ENCODE measurements at regions not wholly inside any gene's neighbourhood (a gene's known extent, or its start where the extent isn't known, plus 50 kb on each side); places are given as distances from the start of the nearest gene placed in this dataset.
"Not testable (repeated sequence)": the region's sequence is repeated elsewhere in the genome, so short reads cannot be mapped to it uniquely, and the experiment has no call there.

DNA sequence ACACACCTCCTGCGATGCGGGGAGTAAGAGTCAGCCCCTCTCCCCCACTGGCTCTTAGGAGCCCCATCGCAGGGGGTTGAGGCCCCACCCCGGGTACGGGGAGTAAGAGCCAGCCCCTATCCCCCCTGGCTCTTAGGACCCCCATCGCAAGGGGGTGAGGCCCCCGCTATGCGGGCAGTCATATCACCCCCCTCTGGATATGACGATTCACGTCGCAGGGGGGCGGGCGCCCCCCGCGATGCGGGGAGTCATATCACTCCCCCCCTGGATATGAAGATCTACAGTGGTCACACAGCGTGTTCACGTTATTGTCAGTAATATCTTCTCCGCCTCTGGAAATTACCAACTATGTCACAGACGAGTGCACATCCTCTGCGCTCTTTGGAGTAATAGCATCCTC, 61.1 kb downstream of the DEFB131A start:
- not testable (repeated sequence) for DNase-seq (ENCODE audit: low spot score)

DNA sequence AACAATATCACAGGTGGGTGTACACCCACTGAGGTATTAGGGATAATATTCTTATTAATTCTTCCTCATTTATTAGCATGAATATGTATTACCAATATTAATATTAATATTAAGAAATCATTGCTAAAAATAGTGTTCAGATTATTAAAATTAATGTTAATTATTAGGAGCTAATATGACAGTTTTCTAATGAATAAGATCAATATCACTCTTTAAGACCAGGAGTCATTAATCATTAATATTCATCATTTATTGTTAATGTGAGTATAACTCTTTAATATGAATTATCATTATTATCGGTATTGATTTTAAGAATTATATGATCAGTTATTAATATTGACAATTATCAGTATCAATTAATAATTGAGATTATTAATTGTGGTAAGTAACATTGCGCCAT, 62.5 kb downstream of the DEFB131A start:
- not testable (repeated sequence) for DNase-seq (ENCODE audit: low spot score)

DNA sequence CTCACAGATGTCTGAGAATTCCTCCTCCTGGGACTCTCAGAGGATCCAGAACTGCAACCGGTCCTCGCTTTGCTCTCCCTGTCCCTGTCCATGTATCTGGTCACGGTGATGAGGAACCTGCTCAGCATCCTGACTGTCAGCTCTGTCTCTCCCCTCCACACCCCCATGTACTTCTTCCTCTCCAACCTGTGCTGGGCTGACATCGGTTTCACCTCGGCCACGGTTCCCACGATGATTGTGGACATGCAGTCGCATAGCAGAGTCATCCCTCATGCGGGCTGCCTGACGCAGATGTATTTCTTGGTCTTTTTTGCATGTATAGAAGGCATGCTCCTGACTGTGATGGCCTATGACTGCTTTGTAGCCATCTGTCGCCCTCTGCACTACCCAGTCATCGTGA, 68.7 kb downstream of the DEFB131A start:
- DNase-seq (ENCODE audit: low spot score) = not testable (repeated sequence)

DNA sequence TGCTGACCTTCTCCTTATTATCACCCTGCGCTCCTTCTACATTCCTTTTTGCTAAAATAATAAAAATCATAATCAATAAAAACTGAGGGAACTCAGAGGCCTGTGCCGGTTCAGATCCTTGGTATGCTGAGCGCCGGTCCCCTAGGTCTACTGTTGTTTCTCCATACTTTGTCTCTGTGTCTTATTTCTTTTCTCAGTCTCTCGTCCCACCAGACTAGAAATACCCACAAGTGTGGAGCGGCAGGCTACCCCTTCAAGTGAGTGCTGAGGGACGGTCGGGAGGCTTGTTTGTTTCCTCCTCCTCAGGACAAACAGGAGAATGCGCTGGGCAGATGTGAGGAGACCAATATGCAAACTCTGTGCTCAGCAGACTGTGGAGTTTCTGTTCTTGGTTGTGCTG, 75.4 kb downstream of the DEFB131A start:
- not testable (repeated sequence) for DNase-seq (ENCODE audit: low spot score)

DNA sequence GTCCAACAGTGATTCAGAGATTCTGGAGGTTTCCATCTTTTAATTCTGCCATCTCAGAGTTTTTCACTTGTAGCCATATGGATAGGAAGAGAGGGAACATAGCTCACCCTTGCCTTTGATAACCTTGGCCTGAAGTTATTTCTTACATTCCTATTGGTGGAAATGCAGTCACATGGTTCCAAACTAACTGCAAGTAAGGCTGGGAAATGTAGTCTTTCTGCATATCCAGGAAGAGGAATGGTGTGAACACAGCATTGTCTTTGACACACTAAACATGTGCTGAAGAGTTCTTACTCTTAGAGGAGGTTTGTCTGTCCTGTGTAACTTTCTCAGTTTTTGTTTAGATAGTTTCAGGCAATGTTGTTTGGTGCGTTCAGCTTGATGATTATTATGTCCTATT, 78.7 kb downstream of the DEFB131A start:
- peak; percentile 16 for DNase-seq (ENCODE audit: low spot score)

DNA sequence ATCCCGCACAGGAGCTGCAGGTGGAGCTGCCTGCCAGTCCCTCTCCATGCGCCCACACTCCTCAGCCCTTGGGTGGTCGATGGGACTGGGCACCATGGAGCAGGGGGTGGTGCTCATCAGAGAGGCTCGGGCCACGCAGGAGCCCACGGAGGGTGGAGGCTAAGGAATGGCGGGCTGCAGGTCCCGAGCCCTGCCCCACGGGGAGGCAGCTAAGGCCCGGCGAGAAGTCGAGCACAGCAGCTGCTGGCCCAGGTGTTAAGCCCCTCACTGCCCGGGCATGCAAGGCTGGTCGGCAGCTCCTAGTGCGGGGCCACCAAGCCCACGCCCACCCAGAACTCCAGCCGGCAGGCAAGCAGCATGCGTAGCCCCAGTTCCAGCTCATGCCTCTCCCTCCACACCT, 80.2 kb downstream of the DEFB131A start:
- not testable (repeated sequence) for DNase-seq (ENCODE audit: low spot score)

DNA sequence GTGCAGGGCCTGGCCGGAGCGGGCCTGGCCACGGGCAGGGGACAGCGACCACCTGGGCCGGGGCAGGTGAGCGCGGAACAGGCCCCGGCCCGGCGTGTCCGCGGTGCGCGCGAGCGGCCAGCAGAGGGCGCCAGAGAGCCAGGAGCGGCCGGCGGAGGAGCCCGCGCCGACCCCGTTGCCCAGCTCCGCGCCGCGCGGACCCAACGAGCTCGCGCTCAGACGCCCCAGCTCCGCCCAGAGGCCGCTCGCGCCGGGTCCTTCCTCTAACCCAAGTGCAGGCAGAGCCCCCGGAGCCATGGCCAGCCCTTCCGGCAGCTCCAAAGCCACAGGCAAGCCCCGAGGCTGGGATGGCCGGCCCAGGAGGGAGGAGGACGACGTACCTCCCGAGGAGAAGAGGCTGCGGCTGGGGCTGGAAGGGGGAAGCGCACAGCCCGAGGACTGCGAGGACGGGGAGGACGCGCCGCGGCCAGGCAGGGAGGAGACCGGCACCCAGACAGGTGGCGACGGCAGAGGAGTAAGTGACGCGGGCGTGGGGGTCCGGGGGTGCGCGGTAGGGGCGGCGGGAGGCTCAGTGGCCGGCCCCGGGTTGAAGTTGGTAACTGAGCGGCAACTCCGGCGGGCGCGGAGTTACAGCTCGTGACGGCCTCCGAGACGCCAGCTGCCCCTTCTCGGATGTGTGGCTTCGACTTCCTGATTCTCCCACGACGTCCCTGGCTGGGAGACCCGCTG, 88.1 kb downstream of the DEFB131A start:
- peak; percentile 62 for DNase-seq (ENCODE audit: low spot score)

DNA sequence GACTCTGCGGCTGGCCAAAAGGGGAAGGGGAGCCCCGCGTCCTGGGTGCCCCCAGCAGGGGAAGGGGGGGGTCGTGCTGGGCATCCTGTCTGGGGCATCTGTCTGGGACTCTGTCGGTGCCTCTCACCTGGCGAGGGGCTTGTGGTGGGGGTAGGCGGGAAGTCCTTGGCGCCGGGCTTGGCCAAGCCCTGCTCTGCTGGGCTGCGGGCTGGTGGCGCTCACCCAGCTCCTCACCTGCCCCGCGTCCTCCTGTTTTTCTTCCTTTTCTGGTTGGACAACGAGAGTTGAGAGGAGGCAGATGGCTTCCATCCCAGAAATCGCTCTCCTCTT, 88.6 kb downstream of the DEFB131A start:
- DNase-seq (ENCODE audit: low spot score) = not testable (repeated sequence)

DNA sequence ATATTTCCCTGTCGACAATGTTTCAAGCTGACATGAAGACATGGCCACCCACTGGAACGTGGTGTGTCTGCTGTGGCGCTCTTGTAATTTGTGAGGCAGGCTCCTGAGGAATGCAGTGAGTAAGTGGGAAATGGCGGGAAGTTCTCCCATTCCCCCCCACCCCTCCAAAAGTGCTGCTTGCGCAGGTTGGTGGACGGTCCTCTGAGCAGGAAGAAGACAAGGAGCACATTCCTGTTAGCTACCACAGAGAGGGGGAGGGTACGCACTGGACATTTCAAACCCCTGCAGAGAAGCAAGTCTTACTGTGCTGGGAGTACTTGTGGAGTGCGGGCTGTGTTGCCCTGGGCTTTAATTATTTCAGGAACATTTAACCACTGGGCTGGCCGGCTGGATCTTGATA, 92.9 kb downstream of the DEFB131A start:
- not testable (repeated sequence) for DNase-seq (ENCODE audit: low spot score)

DNA sequence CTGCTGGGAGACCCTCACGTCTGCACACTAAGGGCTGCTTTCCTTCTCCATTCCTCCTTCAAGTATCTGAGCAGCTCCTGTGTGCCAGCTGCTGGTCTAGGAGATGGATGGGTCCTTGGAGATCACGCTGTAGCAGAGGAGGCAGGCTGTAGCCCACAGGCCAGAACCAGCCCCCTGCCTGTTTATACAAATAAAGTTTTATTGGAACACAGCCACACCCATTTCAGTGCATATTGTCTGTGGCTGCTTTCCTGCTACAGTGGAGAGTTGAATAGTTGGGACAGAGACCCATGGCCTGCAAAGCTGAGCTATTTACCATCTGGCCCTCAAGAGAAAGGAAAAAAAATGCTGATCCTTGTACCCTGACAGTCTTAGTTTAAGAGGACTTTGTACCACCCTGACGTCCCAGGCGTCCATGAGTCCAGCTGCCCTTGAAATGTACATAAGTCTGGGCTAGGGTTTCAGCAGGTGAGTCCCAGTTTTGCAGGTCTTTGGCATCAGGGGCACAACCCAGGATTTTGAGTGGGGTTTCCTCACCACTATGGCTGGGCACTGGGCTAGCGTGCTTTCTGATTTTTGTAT, 95.8 kb downstream of the DEFB131A start:
- DNase-seq (ENCODE audit: low spot score) = not testable (repeated sequence)

DNA sequence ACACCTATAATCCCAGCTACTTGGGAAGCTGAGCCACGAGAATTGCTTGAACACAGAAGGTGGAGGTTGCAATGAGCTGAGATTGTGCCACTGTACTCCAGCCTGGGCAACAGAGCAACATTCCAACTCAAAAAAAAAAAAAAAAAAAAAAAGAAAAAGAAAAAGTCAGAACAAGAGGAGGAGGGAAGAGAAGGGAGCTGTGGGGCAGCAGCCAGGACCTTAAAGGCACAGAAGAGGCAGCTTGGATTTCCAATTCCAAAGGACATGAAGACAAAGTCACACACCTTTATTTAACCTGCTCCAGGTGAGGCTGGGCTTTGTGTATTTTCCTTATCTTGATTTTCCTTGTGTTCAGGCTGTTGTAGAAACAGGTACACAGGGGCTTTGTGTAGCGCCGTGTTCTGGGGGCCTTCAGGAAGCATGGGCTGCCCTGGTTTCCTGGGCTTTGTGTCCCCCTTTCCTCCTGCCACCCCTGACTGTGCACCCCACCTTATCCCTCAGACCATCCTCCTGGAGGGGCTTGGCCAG, 97.2 kb downstream of the DEFB131A start:
- DNase-seq (ENCODE audit: low spot score) = not testable (repeated sequence)

DNA sequence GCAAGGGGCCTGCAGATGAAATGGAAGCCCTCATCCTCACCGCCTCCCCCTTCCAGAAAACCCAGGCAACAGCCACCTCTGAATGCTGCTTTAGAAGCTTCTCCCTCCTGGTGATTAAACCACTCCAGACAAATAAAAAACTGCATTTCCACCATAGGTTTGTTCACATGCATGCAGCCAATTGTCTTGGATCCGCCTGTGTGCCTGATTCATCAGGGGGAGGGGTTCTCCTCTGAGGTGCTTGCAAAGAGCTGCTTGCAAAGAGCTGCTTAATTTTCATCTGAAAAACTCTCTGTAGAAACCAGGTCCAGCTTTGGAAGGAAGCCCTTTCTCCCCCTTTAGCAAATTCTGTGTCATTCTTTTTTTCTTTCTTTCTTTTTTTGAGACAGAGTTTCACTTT, 100.6 kb downstream of the DEFB131A start:
- DNase-seq (ENCODE audit: low spot score) = not testable (repeated sequence)

DNA sequence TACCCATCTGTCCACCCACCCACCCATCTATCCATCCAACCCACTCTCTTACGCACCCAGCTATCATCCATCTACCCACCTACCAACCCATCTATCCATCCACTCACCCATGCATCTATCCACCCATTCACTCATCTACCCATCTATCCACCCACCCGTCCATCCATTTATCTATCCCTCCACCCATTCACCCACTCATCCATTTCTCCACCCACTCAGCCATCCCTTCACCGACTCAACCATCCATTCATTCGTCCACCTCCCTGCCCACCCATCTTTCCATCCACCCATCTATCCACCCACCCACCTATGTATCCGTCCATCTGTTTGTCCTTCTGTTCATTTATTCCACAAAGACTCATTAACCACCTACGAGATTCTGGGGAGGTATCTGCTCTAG, 103.3 kb downstream of the DEFB131A start:
- not testable (repeated sequence) for DNase-seq (ENCODE audit: low spot score)

DNA sequence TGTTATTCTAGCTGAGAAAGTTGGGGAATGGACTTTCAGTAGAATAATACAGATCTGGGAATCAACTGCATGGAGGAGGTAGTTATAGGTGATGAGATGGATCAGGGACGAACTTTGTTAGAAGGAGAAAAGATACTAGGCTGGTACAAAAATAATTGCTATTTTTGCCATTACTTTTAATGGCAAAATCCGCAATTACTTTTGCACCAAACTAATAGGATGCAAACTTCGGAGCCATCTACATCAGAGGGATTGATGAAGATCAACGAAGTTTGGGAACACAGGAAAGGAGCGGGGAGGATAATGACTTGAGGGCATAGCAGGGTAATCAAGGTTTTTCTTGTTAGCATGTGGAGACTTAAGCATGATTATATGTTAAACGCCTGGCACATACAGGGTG, 111.9 kb downstream of the DEFB131A start:
- DNase-seq (ENCODE audit: low spot score) = not testable (repeated sequence)

DNA sequence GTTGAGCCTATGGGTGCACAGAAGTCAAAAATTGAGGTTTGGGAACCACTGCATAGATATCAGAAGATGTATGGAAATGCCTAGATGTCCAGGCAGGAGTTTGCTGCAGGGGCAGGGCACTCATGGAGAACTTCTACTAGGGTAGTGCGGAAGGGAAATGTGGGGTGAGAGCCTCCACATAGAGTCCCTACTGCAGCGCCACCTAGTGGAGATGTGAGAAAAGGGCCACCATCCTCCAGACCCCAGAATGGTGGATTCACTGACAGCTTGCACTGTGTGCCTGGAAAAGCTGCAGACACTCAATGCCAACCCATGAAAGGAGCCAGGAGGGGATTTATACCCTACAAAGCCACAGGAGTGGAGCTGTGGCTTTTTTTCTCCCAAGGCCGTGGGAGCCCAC, 133.7 kb downstream of the DEFB131A start:
- not testable (repeated sequence) for DNase-seq (ENCODE audit: low spot score)

DNA sequence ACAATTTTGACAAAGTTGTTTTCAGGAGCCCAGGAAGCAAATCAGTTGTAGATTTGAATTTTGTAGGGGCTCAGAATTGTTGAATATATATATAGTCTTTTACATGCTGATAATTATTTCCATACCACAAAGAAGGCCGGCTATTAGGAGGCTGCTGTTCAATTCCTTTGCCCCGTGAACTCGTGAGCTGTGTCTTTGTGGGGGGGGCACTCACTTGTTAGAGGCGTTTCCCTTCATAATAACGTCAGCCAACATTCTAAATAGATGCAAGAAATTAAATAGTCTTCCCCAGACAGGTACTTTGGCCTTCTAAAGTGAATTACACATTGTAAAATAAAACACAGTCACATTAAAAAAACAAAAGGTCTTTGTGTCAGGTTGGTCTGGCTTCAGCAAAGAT, 138.7 kb downstream of the DEFB131A start:
- DNase-seq (ENCODE audit: low spot score) = not testable (repeated sequence)

DNA sequence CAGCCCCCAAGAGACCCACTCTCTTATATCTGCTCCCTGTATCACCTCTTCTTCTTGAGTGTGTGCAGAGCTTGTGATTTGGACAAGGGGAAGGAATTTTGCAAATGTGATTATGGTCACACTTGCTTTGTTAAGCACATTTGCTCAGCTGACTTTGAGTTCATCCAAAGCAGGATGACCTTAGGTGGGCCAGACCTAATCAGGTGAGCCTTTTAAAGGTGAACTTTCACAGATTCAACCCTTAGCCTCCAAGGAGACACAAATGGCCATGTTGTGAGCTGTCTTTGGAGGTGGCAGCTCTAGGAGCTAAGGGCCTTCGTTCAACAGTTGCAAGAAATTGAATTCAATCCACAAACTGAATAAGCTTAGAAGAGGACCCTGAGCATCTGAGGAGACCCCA, 147.8 kb downstream of the DEFB131A start:
- DNase-seq (ENCODE audit: low spot score) = no peak

DNA sequence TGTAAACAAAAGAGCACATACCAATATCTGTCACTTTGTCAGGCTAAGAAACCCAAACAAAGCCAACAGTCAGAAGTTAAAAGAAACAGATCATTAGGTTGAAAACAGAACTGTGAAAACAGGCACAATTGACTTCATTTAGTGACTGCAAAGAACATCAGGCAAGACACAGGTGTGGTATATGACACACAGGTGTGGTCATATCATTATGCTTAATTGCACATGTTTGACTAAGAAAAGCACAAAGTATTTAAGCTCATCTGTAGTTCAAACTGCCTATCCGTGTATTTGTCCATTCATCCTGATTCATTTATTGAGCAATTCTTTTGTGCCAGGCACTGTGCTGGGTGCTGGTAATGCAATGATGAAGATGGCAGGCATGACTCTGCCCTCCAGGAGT, 150.7 kb downstream of the DEFB131A start:
- no peak for DNase-seq (ENCODE audit: low spot score)

DNA sequence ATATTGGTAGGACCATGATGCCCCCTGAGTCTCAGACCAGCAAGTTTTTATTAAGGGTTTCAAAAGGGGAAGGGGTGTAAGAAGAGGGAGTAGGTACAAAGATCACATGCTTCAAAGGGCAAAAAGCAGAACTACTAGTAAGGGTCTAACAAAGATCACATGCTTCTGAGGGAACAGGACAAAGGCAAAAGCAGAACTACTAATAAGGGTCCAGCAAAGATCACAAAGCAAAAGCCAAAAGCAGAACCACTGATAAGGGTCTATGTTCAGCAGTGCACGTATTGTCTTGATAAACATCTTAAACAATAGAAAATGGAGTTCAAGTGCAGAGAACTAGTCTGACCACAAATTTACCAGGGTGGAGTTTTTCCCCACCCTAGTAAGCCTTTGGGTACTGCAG, 151.3 kb downstream of the DEFB131A start:
- not testable (repeated sequence) for DNase-seq (ENCODE audit: low spot score)

DNA sequence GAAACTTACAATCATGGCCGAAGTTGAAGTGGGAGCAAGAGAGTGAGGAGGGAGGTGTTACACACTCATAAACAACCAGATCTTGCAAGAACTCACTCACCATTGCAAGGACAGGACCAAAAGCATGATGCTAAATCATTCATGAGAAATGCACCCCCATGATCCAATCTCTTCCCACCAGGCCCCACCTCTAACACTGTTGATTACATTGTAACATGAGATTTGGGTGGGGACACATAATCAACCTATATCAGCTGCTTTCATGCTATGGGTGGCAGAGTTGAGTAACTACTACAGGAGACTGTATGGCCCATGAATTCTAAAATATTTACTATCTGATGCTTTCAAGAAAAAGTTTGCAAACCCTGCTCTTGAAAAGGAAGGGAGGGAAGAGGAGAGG, 155.1 kb downstream of the DEFB131A start:
- DNase-seq (ENCODE audit: low spot score) = no peak

DNA sequence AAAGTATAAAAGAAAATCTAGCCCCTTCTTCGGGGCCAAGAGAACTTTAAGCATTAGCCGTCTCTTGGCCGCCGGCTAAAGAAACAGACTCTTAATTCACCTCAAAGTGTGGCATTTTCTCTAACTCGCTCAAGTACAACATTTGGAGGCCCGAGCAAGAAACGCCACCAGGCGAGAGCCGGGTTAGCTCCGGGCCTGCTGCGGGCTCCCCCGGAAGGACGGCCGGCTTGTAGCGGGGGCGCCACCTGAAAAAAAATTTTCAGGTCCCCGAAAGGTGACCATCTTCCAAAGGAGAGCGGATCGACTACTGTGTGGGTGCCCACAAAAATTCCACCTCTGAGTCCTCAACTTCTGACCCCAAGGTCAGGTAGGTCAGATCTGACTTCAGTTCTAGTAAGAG, 156.0 kb downstream of the DEFB131A start:
- DNase-seq (ENCODE audit: low spot score) = no peak

DNA sequence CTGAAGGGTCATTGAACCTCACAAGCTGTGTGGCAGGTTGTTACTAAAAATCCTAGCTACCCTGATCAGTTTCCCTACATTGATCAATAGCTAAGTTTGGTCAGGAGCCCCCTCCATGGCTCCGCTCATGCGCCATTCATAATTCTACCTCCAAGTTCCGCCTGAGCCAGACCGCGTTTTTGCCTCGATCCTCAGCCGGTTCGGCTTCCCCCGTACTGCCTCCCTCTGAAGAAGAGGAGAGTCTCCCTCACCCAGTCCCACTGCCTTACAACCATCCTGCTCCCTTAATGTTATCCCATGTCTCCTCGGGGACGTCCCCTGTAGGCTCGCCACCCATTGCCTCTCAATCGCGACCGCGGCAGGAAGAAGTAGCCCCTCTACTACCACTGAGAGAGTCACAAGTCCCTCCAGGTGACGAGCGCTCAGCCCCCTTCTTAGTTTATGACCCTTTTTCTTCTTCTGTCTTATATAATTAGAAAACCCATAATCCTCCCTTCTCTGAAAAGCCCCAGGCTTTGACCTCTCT, 158.2 kb downstream of the DEFB131A start:
- no peak for DNase-seq (ENCODE audit: low spot score)
